Vagina (tissue), 2 donors: ENCODE measurements at regions not wholly inside any gene's neighbourhood (a gene's known extent, or its start where the extent isn't known, plus 50 kb on each side); places are given as distances from the start of the nearest gene placed in this dataset.

Experiments used
- CTCF ChIP-seq, 3 experiments: fragments of 450-650 bp in 2 of 3; fragments of 200-600 bp in 1 of 3; sonication (generic) in 1 of 3; IDR thresholded peaks; one replicate each; pipeline ENCODE4 v1.5.1; 2017 to 2019; ENCODE audit warnings: antibody characterized with exemption in 3 of 3, mild to moderate bottlenecking in 2 of 3, moderate library complexity in 2 of 3
- POLR2A ChIP-seq, 2 donors: fragments of 450-650 bp; IDR thresholded peaks; one replicate each; pipeline ENCODE4 v1.6.1; 2017; ENCODE audit warnings: antibody characterized with exemption in 2 of 2, mild to moderate bottlenecking in 2 of 2, moderate library complexity in 2 of 2

- TF ChIP-seq CTCF (IDR thresholded peaks at IDR 0.05), result no peak
- TF ChIP-seq POLR2A (IDR thresholded peaks at IDR 0.05), result no peak
Observed at GRCh38 chr4:159428293-159428692, 325.4 kb downstream of the RAPGEF2 start.
